Smooth muscle cell (in vitro differentiated cells): ENCODE measurements at regions not wholly inside any gene's neighbourhood (a gene's known extent, or its start where the extent isn't known, plus 50 kb on each side); places are given as distances from the start of the nearest gene placed in this dataset.

Experiments
- DNase-seq: peaks from one replicate; lab custom pipeline; 2025; ENCODE audit not compliant: unreplicated experiment; lab: John Stamatoyannopoulos, UW
- H2AFZ ChIP-seq: fragments of 200-600 bp; sonication (generic); 2 replicates; pipeline ENCODE4 v1.6.0; 2016; ENCODE audit warnings: antibody characterized with exemption, low read depth, mild to moderate bottlenecking
- H3F3A ChIP-seq: fragments of 200-600 bp; sonication (generic); 2 replicates; pipeline ENCODE4 v1.6.0; 2017; ENCODE audit warnings: antibody characterized with exemption, low read depth
- H3K27ac ChIP-seq: fragments of 200-600 bp; sonication (generic); 2 replicates; pipeline ENCODE4 v1.5.1; 2016; ENCODE audit warnings: low read depth, mild to moderate bottlenecking
- H3K27me3 ChIP-seq: fragments of 200-600 bp; sonication (generic); 2 replicates; pipeline ENCODE4 v1.6.1; 2016; ENCODE audit warnings: low read depth, mild to moderate bottlenecking
- H3K36me3 ChIP-seq: fragments of 200-600 bp; sonication (generic); 2 replicates; pipeline ENCODE4 v1.5.1; 2016; ENCODE audit warnings: low read depth
- H3K4me1 ChIP-seq: fragments of 200-600 bp; sonication (generic); 2 replicates; pipeline ENCODE4 v1.5.1; 2016; ENCODE audit warnings: low read depth
- H3K4me2 ChIP-seq: fragments of 200-600 bp; sonication (generic); 2 replicates; pipeline ENCODE4 v1.6.0; 2016; ENCODE audit warnings: mild to moderate bottlenecking
- H3K4me3 ChIP-seq: fragments of 200-600 bp; sonication (generic); 2 replicates; pipeline ENCODE4 v1.5.1; 2016; ENCODE audit warnings: mild to moderate bottlenecking
- H3K79me2 ChIP-seq: fragments of 200-600 bp; sonication (generic); 2 replicates; pipeline ENCODE4 v1.6.0; 2016; ENCODE audit warnings: low read depth, mild to moderate bottlenecking
- H3K9ac ChIP-seq: fragments of 200-600 bp; sonication (generic); 2 replicates; pipeline ENCODE4 v1.6.0; 2016; ENCODE audit warnings: low read depth
- H3K9me3 ChIP-seq: fragments of 200-600 bp; sonication (generic); replicated peaks from 2 replicates; pipeline ENCODE4 v1.5.1; 2016; ENCODE audit warnings: low read depth
- H4K20me1 ChIP-seq: fragments of 200-600 bp; sonication (generic); 2 replicates; pipeline ENCODE4 v1.6.0; 2016; ENCODE audit warnings: low read depth
- WGBS: methylation state at CpG from one replicate; pipeline ENCODE4 v1.1.7; 2016; ENCODE audit warnings: low lambda C conversion rate; 5-methylcytosine and 5-hydroxymethylcytosine counted together
- TF ChIP-seq, protein P1 (sequence below): fragments of 200-600 bp; sonication (generic); IDR thresholded peaks from 2 replicates; pipeline ENCODE4 v1.5.1; 2017; ENCODE audit warnings: borderline replicate concordance, mild to moderate bottlenecking, antibody characterized with exemption; ENCODE audit not compliant: insufficient read depth, poor library complexity, severe bottlenecking

DNA sequence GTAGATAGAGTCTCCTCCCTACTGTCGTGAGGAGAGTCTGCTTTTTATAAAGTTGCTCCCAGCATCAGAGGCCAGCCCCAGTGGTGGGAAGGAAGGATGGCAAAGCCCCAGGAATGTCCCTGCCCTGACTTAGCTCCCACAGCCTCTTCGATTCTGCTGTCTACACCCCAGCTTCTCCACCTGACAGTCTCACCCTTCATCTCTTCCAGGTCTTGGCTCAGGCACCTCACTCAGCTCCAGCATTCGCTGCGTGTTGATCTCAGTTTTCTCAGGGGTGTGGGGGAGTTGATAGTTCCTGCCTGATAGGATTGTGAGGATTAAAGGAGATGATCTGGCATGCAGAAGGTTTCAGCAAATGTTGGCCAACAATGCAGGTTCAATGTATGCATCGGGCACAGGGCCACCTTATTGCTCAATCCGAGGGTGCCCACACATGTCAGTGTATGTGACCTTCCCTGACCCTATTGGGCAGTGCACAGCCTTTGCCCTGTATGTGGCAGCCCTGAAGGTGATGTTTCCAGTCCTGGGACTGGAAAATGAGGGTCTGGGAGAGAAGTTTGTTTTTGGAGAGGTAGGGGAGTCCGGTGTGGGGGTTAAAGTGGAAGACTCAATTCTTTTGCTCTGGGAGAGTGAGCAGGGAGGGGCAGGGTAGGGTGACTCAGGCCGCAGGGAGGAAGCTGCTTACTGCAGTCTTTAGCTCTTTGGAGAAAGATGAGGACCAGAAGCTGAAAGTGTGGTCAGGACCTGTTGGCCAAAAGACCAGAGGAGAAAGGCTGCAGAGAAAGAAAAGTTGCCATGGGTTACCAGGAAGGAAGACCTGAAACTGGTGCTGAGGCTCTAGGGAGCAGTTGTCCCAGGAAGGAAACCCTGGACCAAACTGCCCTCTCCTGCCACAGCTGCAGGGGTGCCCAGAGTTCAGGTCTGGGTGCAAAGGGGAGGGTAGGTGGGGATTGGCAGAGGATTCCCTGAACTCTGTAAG is 153.2 kb downstream of the MACROH2A1 start:
- Histone ChIP-seq H2AFZ (no peak overlapping the region), H3K27me3 (no peaks in the 10 kb centered on the region), H3F3A (peaks cover 21% of the 10 kb centered on the region), H3K9ac (no peak overlapping the region), H3K9me3 (no peaks in the 10 kb centered on the region), H3K4me2 (peak overlapping the region; percentile 50), H4K20me1 (no peaks in the 10 kb centered on the region), H3K4me3 (no peak overlapping the region), H3K27ac (peak overlapping the region; percentile 78), H3K4me1 (peaks cover 14% of the 10 kb centered on the region), H3K79me2 (no peaks in the 10 kb centered on the region), H3K36me3 (no peaks in the 10 kb centered on the region)
- TF ChIP-seq, protein P1, sequence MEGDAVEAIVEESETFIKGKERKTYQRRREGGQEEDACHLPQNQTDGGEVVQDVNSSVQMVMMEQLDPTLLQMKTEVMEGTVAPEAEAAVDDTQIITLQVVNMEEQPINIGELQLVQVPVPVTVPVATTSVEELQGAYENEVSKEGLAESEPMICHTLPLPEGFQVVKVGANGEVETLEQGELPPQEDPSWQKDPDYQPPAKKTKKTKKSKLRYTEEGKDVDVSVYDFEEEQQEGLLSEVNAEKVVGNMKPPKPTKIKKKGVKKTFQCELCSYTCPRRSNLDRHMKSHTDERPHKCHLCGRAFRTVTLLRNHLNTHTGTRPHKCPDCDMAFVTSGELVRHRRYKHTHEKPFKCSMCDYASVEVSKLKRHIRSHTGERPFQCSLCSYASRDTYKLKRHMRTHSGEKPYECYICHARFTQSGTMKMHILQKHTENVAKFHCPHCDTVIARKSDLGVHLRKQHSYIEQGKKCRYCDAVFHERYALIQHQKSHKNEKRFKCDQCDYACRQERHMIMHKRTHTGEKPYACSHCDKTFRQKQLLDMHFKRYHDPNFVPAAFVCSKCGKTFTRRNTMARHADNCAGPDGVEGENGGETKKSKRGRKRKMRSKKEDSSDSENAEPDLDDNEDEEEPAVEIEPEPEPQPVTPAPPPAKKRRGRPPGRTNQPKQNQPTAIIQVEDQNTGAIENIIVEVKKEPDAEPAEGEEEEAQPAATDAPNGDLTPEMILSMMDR: no peak
- DNase-seq: no peak
- 35% methylated on average over 8 of the region's 8 CpGs for WGBS

DNA sequence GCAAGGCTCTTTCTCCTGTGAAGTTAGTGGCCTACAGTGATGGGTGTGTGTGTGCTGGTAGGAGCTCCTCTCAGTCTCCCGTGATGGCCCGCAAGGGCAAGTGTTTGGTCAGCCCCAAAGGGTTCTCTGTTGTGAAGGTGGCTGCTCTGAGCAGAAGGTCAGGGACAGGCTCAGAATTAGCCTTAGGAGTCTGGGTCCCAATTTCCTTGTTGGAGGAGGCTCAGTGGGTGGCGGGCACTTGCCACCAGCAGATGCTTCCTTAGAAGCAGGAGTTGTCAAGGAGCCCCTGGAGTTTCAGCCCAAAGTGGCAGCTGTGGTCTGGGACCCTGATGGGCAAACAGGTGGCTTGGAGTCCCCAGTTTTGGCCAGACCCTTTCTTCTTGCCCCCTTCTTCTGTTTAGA is 154.4 kb downstream of the MACROH2A1 start:
- WGBS: 100% methylated on average over 3 of the region's 3 CpGs

DNA sequence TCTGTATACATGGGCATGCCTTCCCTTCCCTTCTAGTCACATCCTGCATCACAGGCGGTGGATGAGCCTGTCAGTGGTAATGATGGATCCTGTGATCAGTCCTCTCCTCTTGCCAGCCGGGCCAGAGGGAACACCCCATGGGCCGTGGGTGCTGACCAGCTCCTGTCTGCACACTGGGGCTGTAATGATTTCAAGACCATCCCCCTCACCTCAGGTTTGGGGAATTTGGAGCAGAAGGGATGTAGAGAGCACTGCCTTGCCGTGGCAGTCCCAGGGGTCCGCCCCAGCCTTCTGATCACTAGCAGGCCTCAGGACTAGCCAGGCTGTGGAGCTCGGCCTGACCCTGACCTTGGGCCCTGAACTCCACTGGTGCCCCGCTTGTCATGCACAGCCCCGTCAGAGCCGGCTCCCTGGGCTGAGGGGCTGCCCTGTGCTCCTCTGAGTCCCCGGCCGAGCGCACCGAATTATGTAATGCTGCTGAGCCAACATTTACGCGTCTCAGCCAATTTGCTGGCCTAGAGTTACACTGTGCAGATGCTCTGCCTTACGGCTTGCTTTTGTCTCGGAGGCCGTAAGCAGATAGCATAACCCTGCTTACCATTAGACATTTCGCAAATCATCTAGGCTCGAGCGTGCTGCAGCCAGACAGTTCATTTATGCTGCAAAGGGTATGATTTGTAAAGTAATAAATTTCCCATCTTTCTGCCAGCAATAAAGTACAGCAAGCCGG is 155.3 kb downstream of the MACROH2A1 start:
- Histone ChIP-seq H3K9ac (no peak overlapping the region), H3K27ac (peak overlapping the region; percentile 78), H2AFZ (no peak overlapping the region), H3K4me3 (no peak overlapping the region), H3K4me1 (peaks cover 11% of the 10 kb centered on the region), H4K20me1 (no peaks in the 10 kb centered on the region), H3K9me3 (no peaks in the 10 kb centered on the region), H3F3A (peaks cover 14% of the 10 kb centered on the region), H3K79me2 (no peaks in the 10 kb centered on the region), H3K36me3 (no peaks in the 10 kb centered on the region), H3K27me3 (no peaks in the 10 kb centered on the region), H3K4me2 (peak overlapping the region; percentile 3)
- DNase-seq: no peak
- 47% methylated on average over 22 of the region's 22 CpGs for WGBS
- TF ChIP-seq, protein P1: no peak

More for the DNA sequence above, 154.4 kb downstream of the MACROH2A1 start:
- Histone ChIP-seq H4K20me1 (no peaks in the 10 kb centered on the region), H3K27me3 (no peaks in the 10 kb centered on the region), H3K9ac (no peak overlapping the region), H2AFZ (no peak overlapping the region), H3F3A (peaks cover 18% of the 10 kb centered on the region), H3K9me3 (no peaks in the 10 kb centered on the region), H3K36me3 (no peaks in the 10 kb centered on the region), H3K79me2 (no peaks in the 10 kb centered on the region), H3K4me2 (peak overlapping the region; percentile 12), H3K27ac (peak overlapping the region; percentile 78), H3K4me1 (peaks cover 11% of the 10 kb centered on the region), H3K4me3 (no peak overlapping the region)
- TF ChIP-seq, protein P1: no peak
- no peak for DNase-seq
